Thyroid gland (tissue), 4 donors: ENCODE measurements at regions not wholly inside any gene's neighbourhood (a gene's known extent, or its start where the extent isn't known, plus 50 kb on each side); places are given as distances from the start of the nearest gene placed in this dataset.

Experiments
- DNase-seq, 2 donors: peaks; one replicate each; pipeline ENCODE4 v3.0.0-alpha.2; 2019
- H3K27ac ChIP-seq, 3 donors: fragments of 200-600 bp; sonication (generic); 1 replicate in 2 of 3; 2 replicates in 1 of 3; pipeline ENCODE4 v1.5.1; 2016 to 2019; ENCODE audit warnings: mild to moderate bottlenecking in 1 of 3, moderate library complexity in 1 of 3
- H3K27me3 ChIP-seq: fragments of 200-600 bp; sonication (generic); one replicate; pipeline ENCODE4 v1.5.1; 2019
- H3K36me3 ChIP-seq, 2 donors: fragments of 200-600 bp; sonication (generic); one replicate each; pipeline ENCODE4 v1.5.1; 2016 to 2019
- H3K4me1 ChIP-seq, 2 donors: fragments of 200-600 bp; sonication (generic); one replicate each; pipeline ENCODE4 v1.5.1; 2017 to 2019
- H3K4me3 ChIP-seq, 3 donors: fragments of 200-600 bp; sonication (generic); replicated peaks in 1 of 3; 1 replicate in 2 of 3; 2 replicates in 1 of 3; pipeline ENCODE4 v1.5.1; 2016; ENCODE audit warnings: mild to moderate bottlenecking in 1 of 3
- H3K9me3 ChIP-seq: fragments of 200-600 bp; sonication (generic); one replicate; pipeline ENCODE4 v1.5.1; 2017
- POLR2A ChIP-seq, 2 donors: fragments of 450-650 bp; IDR thresholded peaks; one replicate each; pipeline ENCODE4 v1.6.1; 2017; ENCODE audit warnings: antibody characterized with exemption in 2 of 2, mild to moderate bottlenecking in 2 of 2, moderate library complexity in 1 of 2
- WGBS, 2 donors: methylation state at CpG; one replicate each; pipeline ENCODE4 v1.1.5; 2017; 5-methylcytosine and 5-hydroxymethylcytosine counted together
- intact Hi-C: fragments of 100-400 bp; cut with DNase I; formaldehyde crosslinking; loops from one replicate; pipeline ENCODE4 v1.15.1; 2023
- TF ChIP-seq, protein P1 (sequence below), 6 experiments: fragments of 200-600 bp in 3 of 6; fragments of 450-650 bp in 3 of 6; sonication (generic) in 3 of 6; IDR thresholded peaks; one replicate each; pipeline ENCODE4 v1.5.1; 2016 to 2019; ENCODE audit warnings: antibody characterized with exemption in 6 of 6, mild to moderate bottlenecking in 2 of 6, inconsistent platforms in 1 of 6, moderate library complexity in 1 of 6

DNA sequence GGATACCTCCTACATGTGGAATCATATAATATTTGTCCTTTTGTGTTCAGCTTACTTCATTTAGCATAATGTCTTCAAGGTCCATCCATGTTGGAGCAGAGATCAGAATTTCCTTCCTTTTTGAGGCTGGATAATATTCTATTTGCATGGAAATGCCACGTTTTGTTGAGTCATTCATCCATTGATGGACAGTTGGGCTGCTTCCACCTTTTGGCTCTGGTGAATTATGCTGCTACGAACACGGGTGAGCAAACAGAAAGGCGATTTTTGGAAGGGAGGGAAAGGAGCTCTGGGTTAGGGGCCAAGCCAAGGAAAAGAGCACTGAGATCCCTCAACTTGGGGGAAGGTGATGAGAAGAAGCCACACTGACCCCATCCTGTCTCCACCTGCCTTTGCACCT is 260.5 kb downstream of the TNS1 start:
- DNase-seq = no peak
- intact Hi-C loops = no loop called here
- Histone ChIP-seq H3K27ac (no peak overlapping the region), H3K4me3 (no peak overlapping the region), H3K36me3 (no peaks in the 10 kb centered on the region), H3K9me3 (no peaks in the 10 kb centered on the region), H3K4me1 (peaks cover 3 to 6% of the 10 kb centered on the region in 2 donors), H3K27me3 (no peaks in the 10 kb centered on the region)
- TF ChIP-seq, protein P1, sequence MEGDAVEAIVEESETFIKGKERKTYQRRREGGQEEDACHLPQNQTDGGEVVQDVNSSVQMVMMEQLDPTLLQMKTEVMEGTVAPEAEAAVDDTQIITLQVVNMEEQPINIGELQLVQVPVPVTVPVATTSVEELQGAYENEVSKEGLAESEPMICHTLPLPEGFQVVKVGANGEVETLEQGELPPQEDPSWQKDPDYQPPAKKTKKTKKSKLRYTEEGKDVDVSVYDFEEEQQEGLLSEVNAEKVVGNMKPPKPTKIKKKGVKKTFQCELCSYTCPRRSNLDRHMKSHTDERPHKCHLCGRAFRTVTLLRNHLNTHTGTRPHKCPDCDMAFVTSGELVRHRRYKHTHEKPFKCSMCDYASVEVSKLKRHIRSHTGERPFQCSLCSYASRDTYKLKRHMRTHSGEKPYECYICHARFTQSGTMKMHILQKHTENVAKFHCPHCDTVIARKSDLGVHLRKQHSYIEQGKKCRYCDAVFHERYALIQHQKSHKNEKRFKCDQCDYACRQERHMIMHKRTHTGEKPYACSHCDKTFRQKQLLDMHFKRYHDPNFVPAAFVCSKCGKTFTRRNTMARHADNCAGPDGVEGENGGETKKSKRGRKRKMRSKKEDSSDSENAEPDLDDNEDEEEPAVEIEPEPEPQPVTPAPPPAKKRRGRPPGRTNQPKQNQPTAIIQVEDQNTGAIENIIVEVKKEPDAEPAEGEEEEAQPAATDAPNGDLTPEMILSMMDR (IDR thresholded peaks at IDR 0.05) = no peak
- TF ChIP-seq POLR2A (IDR thresholded peaks at IDR 0.05) = no peak
- WGBS, 2 donors = 87 to 93% methylated on average over 4 of the region's 4 CpGs

GRCh38 chr2:217741381-217741955 is 261.3 kb downstream of the TNS1 start:
- intact Hi-C loops = no loop called here
- H3K4me1 ChIP-seq = peaks cover 11 to 14% of the 10 kb centered on the region in 2 donors
- 99 to 100% methylated on average over 6 of the region's 6 CpGs for WGBS, 2 donors

DNA sequence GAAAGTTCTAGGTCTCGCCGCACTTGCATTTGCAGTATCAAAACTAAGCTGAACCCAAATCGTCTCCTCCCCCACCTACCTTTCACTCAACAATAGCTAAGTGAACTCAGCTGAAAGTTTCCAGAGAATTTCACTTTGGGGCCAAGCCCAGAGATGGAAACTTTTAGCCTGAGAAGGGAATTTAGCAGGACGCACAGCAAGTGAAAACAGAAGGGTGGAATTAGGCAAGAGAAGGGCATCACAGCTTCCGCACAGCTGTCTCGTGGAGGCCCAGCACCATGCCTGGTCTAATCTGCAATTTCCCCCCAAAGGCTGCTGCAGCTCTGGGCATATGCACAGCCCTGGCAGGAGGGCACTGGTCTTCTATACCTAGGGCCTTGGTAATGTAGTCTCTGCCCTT is 262.0 kb downstream of the TNS1 start:
- H3K27me3 ChIP-seq = no peaks in the 10 kb centered on the region
- TF ChIP-seq POLR2A (IDR thresholded peaks at IDR 0.05) = no peak
- TF ChIP-seq, protein P1 (IDR thresholded peaks at IDR 0.05) = no peak
- no peaks in the 10 kb centered on the region for H3K9me3 ChIP-seq
- no peaks in the 10 kb centered on the region for H3K36me3 ChIP-seq
- 89 to 90% methylated on average over 6 of the region's 6 CpGs for WGBS, 2 donors
- H3K4me3 ChIP-seq = no peak overlapping the region
- peaks cover 13 to 21% of the 10 kb centered on the region in 2 donors for H3K4me1 ChIP-seq
- intact Hi-C loops = no loop called here
- no peak for DNase-seq
- no peak overlapping the region for H3K27ac ChIP-seq

More at GRCh38 chr2:217741381-217741955, 261.3 kb downstream of the TNS1 start:
- Histone ChIP-seq H3K9me3 (no peaks in the 10 kb centered on the region), H3K36me3 (no peaks in the 10 kb centered on the region), H3K4me3 (no peak overlapping the region), H3K27ac (no peak overlapping the region), H3K27me3 (no peaks in the 10 kb centered on the region)
- no peak for DNase-seq
- TF ChIP-seq POLR2A (IDR thresholded peaks at IDR 0.05) = no peak
- TF ChIP-seq, protein P1 (IDR thresholded peaks at IDR 0.05) = no peak

DNA sequence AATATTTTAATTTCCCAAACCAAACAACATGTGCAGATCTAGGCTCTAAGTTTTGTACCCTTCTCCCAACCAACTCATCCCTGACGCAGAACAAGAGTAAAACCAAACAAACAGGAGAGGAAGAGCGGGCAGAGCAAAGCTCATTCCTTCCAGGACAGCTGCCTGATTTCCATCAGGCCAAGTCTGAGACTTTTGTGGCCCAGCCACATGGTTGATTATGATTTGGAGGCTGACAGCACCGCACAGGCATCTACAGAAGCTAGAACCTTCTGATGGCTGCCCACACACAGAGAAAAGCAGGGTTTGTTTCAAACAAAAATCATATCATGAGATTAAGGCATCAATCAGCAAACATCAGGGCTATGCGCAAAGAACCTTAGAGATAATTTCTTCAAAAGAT is 262.6 kb downstream of the TNS1 start:
- Histone ChIP-seq H3K9me3 (no peaks in the 10 kb centered on the region), H3K27ac (no peak overlapping the region), H3K27me3 (no peaks in the 10 kb centered on the region), H3K4me3 (no peak overlapping the region), H3K36me3 (no peaks in the 10 kb centered on the region), H3K4me1 (peaks cover 13 to 21% of the 10 kb centered on the region in 2 donors)
- TF ChIP-seq, protein P1 (IDR thresholded peaks at IDR 0.05) = no peak
- no peak for TF ChIP-seq POLR2A (IDR thresholded peaks at IDR 0.05)
- WGBS, 2 donors = 89 to 90% methylated on average over 4 of the region's 4 CpGs
- DNase-seq = no peak
- intact Hi-C loops = no loop called here

DNA sequence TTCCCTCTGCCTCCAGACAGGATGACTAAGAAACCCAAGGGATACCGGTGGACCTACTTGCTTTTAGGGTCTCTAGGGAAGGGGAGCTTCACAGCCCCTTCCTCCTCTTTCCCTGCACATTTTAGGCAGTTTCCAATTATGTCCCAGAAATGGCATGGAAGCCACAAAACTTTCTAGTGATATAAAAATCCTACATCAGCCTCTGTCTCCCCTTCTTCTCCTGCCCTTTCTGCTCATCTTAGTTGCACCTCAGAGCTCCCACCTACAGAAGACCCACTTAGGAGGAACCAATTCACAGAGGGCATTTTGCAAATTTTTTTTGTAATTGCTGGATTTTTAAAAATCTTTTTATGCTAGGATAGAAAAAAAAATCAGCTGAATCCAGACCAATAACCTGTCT is 263.1 kb downstream of the TNS1 start:
- H3K4me1 ChIP-seq = peaks cover 13 to 21% of the 10 kb centered on the region in 2 donors
- DNase-seq = no peak
- H3K4me3 ChIP-seq = no peak overlapping the region
- no peaks in the 10 kb centered on the region for H3K9me3 ChIP-seq
- no peak for TF ChIP-seq POLR2A (IDR thresholded peaks at IDR 0.05)
- TF ChIP-seq, protein P1 (IDR thresholded peaks at IDR 0.05) = no peak
- no peak overlapping the region for H3K27ac ChIP-seq
- intact Hi-C loops = no loop called here
- no peaks in the 10 kb centered on the region for H3K27me3 ChIP-seq
- no peaks in the 10 kb centered on the region for H3K36me3 ChIP-seq
- 96% methylated on average over 1 of the region's 1 CpG for WGBS, 2 donors
